H54 (cell line): ENCODE measurements at regions not wholly inside any gene's neighbourhood (a gene's known extent, or its start where the extent isn't known, plus 50 kb on each side); places are given as distances from the start of the nearest gene placed in this dataset.

Source experiments
- DNase-seq: peaks from one replicate; pipeline ENCODE4 v3.0.0; 2011; ENCODE audit warnings: low spot score, mixed read lengths; ENCODE audit not compliant: insufficient read length
- FAIRE-seq: peaks from 3 replicates; lab custom pipeline; 2011; peaks lifted over from hg19 to GRCh38; lab: Jason Lieb, UNC
- POLR2A ChIP-seq: IDR thresholded peaks from 2 replicates; pipeline ENCODE4 v1.6.1; 2011; ENCODE audit warnings: low read depth, mild to moderate bottlenecking, low read length

GRCh38 chr3:70752051-70752450 is 439.6 kb upstream of the MDFIC2 start:
- no peak for TF ChIP-seq POLR2A
- no peak for FAIRE-seq
- no peak for DNase-seq

DNA sequence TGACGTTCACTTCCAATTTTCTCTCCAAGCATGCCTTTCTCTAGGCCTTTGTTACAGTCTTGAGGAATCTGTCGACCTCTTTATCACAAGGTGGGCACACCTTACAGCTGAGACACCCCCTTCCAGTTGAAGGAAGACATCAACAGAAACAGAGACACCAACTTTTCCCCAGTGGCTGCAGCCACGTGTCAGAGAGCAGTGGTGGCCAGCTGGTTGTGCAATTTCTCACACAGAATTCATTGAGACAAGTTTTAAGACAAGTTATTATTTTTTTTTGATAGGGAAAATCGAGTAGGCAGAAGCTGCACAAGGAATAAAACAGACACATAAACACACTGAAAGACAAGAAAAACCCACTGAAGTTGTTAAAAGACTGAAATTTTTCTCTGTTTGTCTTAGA is 436.7 kb upstream of the MDFIC2 start:
- TF ChIP-seq POLR2A = no peak
- no peak for DNase-seq
- no peak for FAIRE-seq

- no peak for TF ChIP-seq POLR2A
- FAIRE-seq (no peak), DNase-seq (no peak)
Measured at GRCh38 chr3:70748593-70748992, 436.2 kb upstream of the MDFIC2 start.

DNA sequence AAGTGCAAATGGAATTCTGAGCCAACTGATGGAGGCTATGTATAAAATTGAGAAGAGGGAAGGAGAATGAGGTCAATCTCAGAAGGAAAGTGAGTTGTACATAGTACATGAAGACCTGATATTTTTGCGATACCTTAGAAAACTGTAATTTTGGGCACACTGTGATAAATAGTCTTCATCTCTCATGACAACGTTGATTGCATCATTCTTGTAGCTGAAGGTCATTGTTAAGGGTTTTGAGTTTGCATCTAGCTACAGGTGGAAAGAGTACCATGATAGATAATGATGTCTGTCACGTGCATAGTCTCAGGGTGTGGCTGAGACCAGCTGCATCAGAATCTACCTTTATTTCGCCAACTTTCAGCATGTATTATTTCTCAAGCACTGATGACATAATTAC is 435.4 kb upstream of the MDFIC2 start:
- DNase-seq = no peak
- no peak for TF ChIP-seq POLR2A
- no peak for FAIRE-seq

GRCh38 chr3:70744536-70744935 is 432.1 kb upstream of the MDFIC2 start:
- no peak for TF ChIP-seq POLR2A
- no peak for FAIRE-seq

DNA sequence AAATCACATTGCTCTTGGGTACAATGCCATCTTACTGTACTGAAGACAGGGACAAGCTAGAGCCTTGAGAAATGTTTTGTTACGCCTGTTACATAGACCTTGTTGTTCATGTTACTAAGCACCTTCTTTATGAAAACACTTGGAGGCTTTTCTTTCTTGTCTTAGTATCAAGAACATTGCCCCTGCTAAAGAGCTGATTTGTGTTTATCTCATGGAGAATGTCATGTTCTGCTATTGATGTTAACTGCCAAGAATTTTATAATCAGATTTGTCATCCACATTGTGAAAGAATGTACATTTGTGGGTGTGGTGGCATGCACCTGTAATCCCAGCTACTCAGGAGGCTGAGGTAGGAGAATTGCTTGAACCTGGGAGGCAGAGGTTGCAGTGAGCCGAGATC is 431.3 kb upstream of the MDFIC2 start:
- FAIRE-seq (no peak), DNase-seq (no peak)
- TF ChIP-seq POLR2A = no peak

More at GRCh38 chr3:70744536-70744935, 432.1 kb upstream of the MDFIC2 start:
- DNase-seq = no peak

- DNase-seq (no peak), FAIRE-seq (no peak)
- TF ChIP-seq POLR2A = no peak
Measured at GRCh38 chr3:70742081-70742480, 429.6 kb upstream of the MDFIC2 start.

- FAIRE-seq (no peak), DNase-seq (no peak)
- no peak for TF ChIP-seq POLR2A
Measured at GRCh38 chr3:70740872-70741271, 428.4 kb upstream of the MDFIC2 start.

- DNase-seq (no peak), FAIRE-seq (no peak)
- no peak for TF ChIP-seq POLR2A
Measured at GRCh38 chr3:70740071-70740470, 427.6 kb upstream of the MDFIC2 start.

DNA sequence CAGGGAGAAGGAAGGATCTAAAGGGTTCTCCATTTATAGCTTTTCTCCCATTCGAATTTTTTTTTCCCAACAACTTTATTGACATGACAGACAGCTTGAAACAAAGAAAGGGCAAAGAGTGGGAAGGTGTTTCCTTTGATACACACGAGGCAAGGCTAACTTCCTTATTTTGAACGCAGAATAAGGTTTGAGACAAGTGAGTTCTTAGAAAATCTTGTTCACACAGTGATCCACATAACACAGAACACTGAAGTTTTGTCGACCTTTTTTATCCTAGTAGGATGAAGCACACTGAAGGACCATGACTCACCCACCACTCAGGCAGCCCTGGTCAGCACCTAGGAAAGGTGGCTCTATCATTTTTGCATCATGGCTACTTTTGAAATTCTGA is 425.8 kb upstream of the MDFIC2 start:
- DNase-seq (no peak), FAIRE-seq (no peak)
- no peak for TF ChIP-seq POLR2A

DNA sequence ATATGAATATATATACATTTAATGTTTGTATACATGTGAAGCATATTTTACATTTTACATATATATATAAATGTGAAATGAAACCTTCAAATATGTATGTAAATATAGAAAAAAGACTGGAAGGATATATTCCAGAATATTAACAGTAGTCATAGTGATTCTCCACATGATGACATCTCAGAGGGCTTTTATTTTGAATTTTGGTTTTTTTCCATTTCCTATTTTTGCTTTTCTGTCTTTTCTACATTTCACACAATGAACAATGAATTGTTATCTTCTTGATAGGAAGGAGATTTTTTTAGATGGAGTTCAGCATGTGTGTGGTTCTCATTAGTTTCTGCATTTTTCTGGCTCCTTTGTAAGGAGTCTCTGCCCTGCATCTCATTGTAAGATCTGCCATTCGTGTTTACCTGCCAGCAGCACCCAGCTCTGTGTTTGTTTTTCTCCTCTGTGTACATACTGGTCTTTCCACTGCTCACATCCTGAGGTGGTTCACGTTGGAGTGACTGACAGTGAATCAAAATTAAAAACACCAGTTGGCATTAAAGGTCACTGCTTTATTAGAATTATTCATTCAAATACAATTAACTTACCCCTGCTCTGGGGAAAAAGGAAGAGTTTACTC is 425.3 kb upstream of the MDFIC2 start:
- no peak for DNase-seq
- no peak for TF ChIP-seq POLR2A
- FAIRE-seq = no peak

- no peak for FAIRE-seq
- TF ChIP-seq POLR2A = no peak
Measured at GRCh38 chr3:70736009-70736408, 423.6 kb upstream of the MDFIC2 start.

GRCh38 chr3:70734756-70735155 is 422.3 kb upstream of the MDFIC2 start:
- DNase-seq (no peak), FAIRE-seq (no peak)
- no peak for TF ChIP-seq POLR2A

More at GRCh38 chr3:70736009-70736408, 423.6 kb upstream of the MDFIC2 start:
- no peak for DNase-seq

GRCh38 chr3:70731046-70731445 is 418.6 kb upstream of the MDFIC2 start:
- no peak for DNase-seq
- no peak for TF ChIP-seq POLR2A
- FAIRE-seq = no peak

DNA sequence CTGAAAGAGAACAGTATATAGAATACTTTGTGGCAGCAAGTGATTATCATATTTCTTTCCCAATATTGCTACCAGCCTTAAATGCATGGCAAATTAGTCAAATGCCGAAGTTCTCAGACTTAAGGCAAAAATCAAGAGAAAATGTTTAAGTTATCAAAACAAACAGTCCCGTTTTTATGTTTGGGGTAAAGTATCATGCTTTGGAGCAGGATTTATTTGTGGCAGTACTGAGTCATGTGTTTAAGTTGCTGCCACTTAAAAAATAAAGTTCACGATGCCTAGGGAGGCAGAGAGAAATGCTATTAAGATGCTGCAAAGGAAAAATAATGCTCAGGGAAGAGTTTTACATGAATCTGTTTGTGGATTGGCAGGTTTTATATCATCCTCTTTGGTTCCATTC is 417.4 kb upstream of the MDFIC2 start:
- no peak for TF ChIP-seq POLR2A
- FAIRE-seq = no peak
- DNase-seq = no peak
